NCI-H524 (cell line): ENCODE measurements at regions not wholly inside any gene's neighbourhood (a gene's known extent, or its start where the extent isn't known, plus 50 kb on each side); places are given as distances from the start of the nearest gene placed in this dataset.
A peak's percentile ranks its signal among the peaks of the same experiment; 100 is the strongest.

Experiments
- DNase-seq, 2 experiments: peaks; one replicate each; lab custom pipeline; 2025; lab: John Stamatoyannopoulos, UW

- DNase-seq, result peak in 1 of 2 experiments; percentile 8
Measured at GRCh38 chr20:39270837-39271604, 308.9 kb downstream of the DHX35 start.

- DNase-seq, result no peak
Measured at GRCh38 chr20:39269493-39270217, 307.5 kb downstream of the DHX35 start.

GRCh38 chr20:39268981-39269461 lies 306.9 kb downstream of the DHX35 start:
- peak in 1 of 2 experiments; percentile 43 for DNase-seq

- DNase-seq, result no peak
Measured at GRCh38 chr20:39268491-39268951, 306.4 kb downstream of the DHX35 start.

GRCh38 chr20:39266989-39267388 lies 304.8 kb downstream of the DHX35 start:
- DNase-seq, result no peak

GRCh38 chr20:39264506-39265172 lies 302.5 kb downstream of the DHX35 start:
- DNase-seq, result peak; percentile 19 to 57

- no peak for DNase-seq
Measured at GRCh38 chr20:39263076-39263475, 300.9 kb downstream of the DHX35 start.

GRCh38 chr20:39259808-39260207 lies 297.7 kb downstream of the DHX35 start:
- DNase-seq, result no peak

GRCh38 chr20:39259010-39259803 lies 297.1 kb downstream of the DHX35 start:
- DNase-seq, result peak; percentile 74 to 91

- no peak for DNase-seq
Measured at GRCh38 chr20:39258253-39258652, 296.1 kb downstream of the DHX35 start.

- no peak for DNase-seq
Measured at GRCh38 chr20:39253051-39253755, 291.1 kb downstream of the DHX35 start.

- DNase-seq, result no peak
Measured at GRCh38 chr20:39252035-39252434, 289.9 kb downstream of the DHX35 start.

- no peak for DNase-seq
Measured at GRCh38 chr20:39249798-39250197, 287.7 kb downstream of the DHX35 start.

- DNase-seq, result no peak
Measured at GRCh38 chr20:39248862-39249485, 286.8 kb downstream of the DHX35 start.

GRCh38 chr20:39248171-39248861 lies 286.2 kb downstream of the DHX35 start:
- DNase-seq, result no peak

- DNase-seq, result no peak
Measured at GRCh38 chr20:39246436-39246835, 284.3 kb downstream of the DHX35 start.

GRCh38 chr20:39245685-39246311 lies 283.7 kb downstream of the DHX35 start:
- no peak for DNase-seq

- DNase-seq, result no peak
Measured at GRCh38 chr20:39243962-39244361, 281.8 kb downstream of the DHX35 start.

- no peak for DNase-seq
Measured at GRCh38 chr20:39242614-39243013, 280.5 kb downstream of the DHX35 start.
